Ishikawa (cell line): ENCODE measurements at regions not wholly inside any gene's neighbourhood (a gene's known extent, or its start where the extent isn't known, plus 50 kb on each side); places are given as distances from the start of the nearest gene placed in this dataset.

Experiments used
- CEBPB ChIP-seq: IDR thresholded peaks from 2 replicates; pipeline ENCODE4 v1.6.1; 2012
- CREB1 ChIP-seq: IDR thresholded peaks from 2 replicates; pipeline ENCODE4 v1.6.1; 2012; ENCODE audit warnings: low read depth
- EGR1 ChIP-seq: IDR thresholded peaks from 2 replicates; pipeline ENCODE4 v1.6.1; 2012
- EP300 ChIP-seq: IDR thresholded peaks from 2 replicates; pipeline ENCODE4 v1.6.1; 2012; ENCODE audit warnings: borderline replicate concordance
- FOXM1 ChIP-seq: IDR thresholded peaks from 2 replicates; pipeline ENCODE4 v1.6.1; 2012; ENCODE audit warnings: low read depth, borderline replicate concordance
- MAX ChIP-seq: IDR thresholded peaks from 2 replicates; pipeline ENCODE4 v1.6.1; 2012
- NFIC ChIP-seq: IDR thresholded peaks from 2 replicates; pipeline ENCODE4 v1.6.1; 2012
- RAD21 ChIP-seq: IDR thresholded peaks from 2 replicates; pipeline ENCODE4 v1.6.1; 2012; ENCODE audit warnings: low read depth
- REST ChIP-seq: IDR thresholded peaks from 2 replicates; pipeline ENCODE4 v1.6.1; 2012; ENCODE audit warnings: low read depth, mild to moderate bottlenecking
- TCF12 ChIP-seq: IDR thresholded peaks from 2 replicates; pipeline ENCODE4 v1.6.1; 2012; ENCODE audit warnings: low read depth
- USF1 ChIP-seq: IDR thresholded peaks from 2 replicates; pipeline ENCODE4 v1.6.1; 2012
- ZBTB7A ChIP-seq: IDR thresholded peaks from 2 replicates; pipeline ENCODE4 v1.6.1; 2012; ENCODE audit warnings: low read depth

GRCh38 chr2:144849612-144850011 lies 329.7 kb upstream of the ZEB2 start:
- TF ChIP-seq FOXM1 (no peak), REST (no peak), EP300 (no peak), EGR1 (no peak), MAX (no peak), NFIC (no peak), TCF12 (no peak), USF1 (no peak), RAD21 (no peak), CREB1 (no peak), CEBPB (no peak), ZBTB7A (no peak)
